H9 (cell line): ENCODE measurements at regions not wholly inside any gene's neighbourhood (a gene's known extent, or its start where the extent isn't known, plus 50 kb on each side); places are given as distances from the start of the nearest gene placed in this dataset.

Experiments used
- DNase-seq: peaks from one replicate; pipeline ENCODE4 v3.0.0-alpha.2; 2017
- H2AFZ ChIP-seq: one replicate; pipeline ENCODE4 v1.6.1; 2013; ENCODE audit warnings: mild to moderate bottlenecking, low read length, control low read depth, moderate library complexity
- H2AK5ac ChIP-seq: 2 replicates; pipeline ENCODE4 v1.6.1; 2013; ENCODE audit warnings: low read length, control low read depth, mixed read lengths; ENCODE audit not compliant: insufficient read length
- H2BK120ac ChIP-seq: one replicate; pipeline ENCODE4 v1.6.1; 2013; ENCODE audit warnings: low read depth, mild to moderate bottlenecking, low read length, control low read depth, inconsistent platforms; ENCODE audit not compliant: poor library complexity, severe bottlenecking
- H2BK12ac ChIP-seq: 2 replicates; pipeline ENCODE4 v1.6.1; 2013; ENCODE audit warnings: low read length, control low read depth, mixed read lengths, low read depth; ENCODE audit not compliant: insufficient read length
- H2BK15ac ChIP-seq: 2 replicates; pipeline ENCODE4 v1.6.1; 2013; ENCODE audit warnings: low read depth, low read length, control low read depth
- H2BK20ac ChIP-seq: one replicate; pipeline ENCODE4 v1.6.1; 2013; ENCODE audit warnings: low read depth, mild to moderate bottlenecking, low read length, control low read depth, inconsistent platforms; ENCODE audit not compliant: poor library complexity, severe bottlenecking
- H2BK5ac ChIP-seq: 2 replicates; pipeline ENCODE4 v1.6.1; 2013; ENCODE audit warnings: low read length, control low read depth, mixed read lengths; ENCODE audit not compliant: insufficient read length
- H3K14ac ChIP-seq: 2 replicates; pipeline ENCODE4 v1.6.1; 2013; ENCODE audit warnings: low read length, control low read depth; ENCODE audit not compliant: insufficient read depth
- H3K18ac ChIP-seq: 2 replicates; pipeline ENCODE4 v1.6.1; 2013; ENCODE audit warnings: low read depth, mild to moderate bottlenecking, mixed read lengths, low read length, control low read depth; ENCODE audit not compliant: insufficient read length
- H3K23ac ChIP-seq: 2 replicates; pipeline ENCODE4 v1.6.1; 2013; ENCODE audit warnings: low read length, control low read depth, mixed read lengths, low read depth; ENCODE audit not compliant: insufficient read length
- H3K23me2 ChIP-seq: 2 replicates; pipeline ENCODE4 v1.6.1; 2013; ENCODE audit warnings: low read depth, mild to moderate bottlenecking, mixed read lengths, low read length, control low read depth; ENCODE audit not compliant: insufficient read length, poor library complexity, severe bottlenecking
- H3K27ac ChIP-seq: 2 replicates; pipeline ENCODE4 v1.5.1; 2013; ENCODE audit warnings: low read length, control low read depth, mixed read lengths, low read depth; ENCODE audit not compliant: insufficient read length
- H3K27me3 ChIP-seq: 2 replicates; pipeline ENCODE4 v1.6.1; 2013; ENCODE audit warnings: low read length, control low read depth, inconsistent platforms; ENCODE audit not compliant: insufficient read depth
- H3K4ac ChIP-seq: 2 replicates; pipeline ENCODE4 v1.6.1; 2013; ENCODE audit warnings: low read depth, mild to moderate bottlenecking, control low read depth, inconsistent platforms, low read length, moderate library complexity
- H3K4me1 ChIP-seq: 2 replicates; pipeline ENCODE4 v1.6.1; 2013; ENCODE audit warnings: low read length, control low read depth, inconsistent platforms; ENCODE audit not compliant: insufficient read depth
- H3K4me2 ChIP-seq: 2 replicates; pipeline ENCODE4 v1.6.1; 2013; ENCODE audit warnings: low read length, control low read depth, mixed read lengths; ENCODE audit not compliant: insufficient read length, insufficient read depth
- H3K56ac ChIP-seq: 2 replicates; pipeline ENCODE4 v1.6.1; 2013; ENCODE audit warnings: low read depth, mild to moderate bottlenecking, mixed read lengths, low read length, control low read depth; ENCODE audit not compliant: insufficient read length
- H3K79me1 ChIP-seq: 2 replicates; pipeline ENCODE4 v1.6.1; 2013; ENCODE audit warnings: low read depth, mild to moderate bottlenecking, moderate library complexity, low read length, control low read depth, inconsistent platforms; ENCODE audit not compliant: insufficient read depth, poor library complexity, severe bottlenecking
- H3K79me2 ChIP-seq: 2 replicates; pipeline ENCODE4 v1.6.1; 2013; ENCODE audit warnings: low read length, control low read depth, inconsistent platforms; ENCODE audit not compliant: insufficient read depth
- H3K9ac ChIP-seq: 2 replicates; pipeline ENCODE4 v1.6.1; 2013; ENCODE audit warnings: low read length, control low read depth, mixed read lengths; ENCODE audit not compliant: insufficient read length; ENCODE audit errors: extremely low read depth
- H3K9me3 ChIP-seq: one replicate; pipeline ENCODE4 v1.6.1; 2013; ENCODE audit warnings: low read depth, low read length, inconsistent platforms; ENCODE audit not compliant: control insufficient read depth
- H3T11ph ChIP-seq: one replicate; pipeline ENCODE4 v1.6.1; 2013; ENCODE audit warnings: mild to moderate bottlenecking, low read length, control low read depth, inconsistent platforms
- H4K20me1 ChIP-seq: one replicate; pipeline ENCODE4 v1.6.1; 2013; ENCODE audit not compliant: control insufficient read depth, insufficient read length, insufficient read depth
- H4K5ac ChIP-seq: 2 replicates; pipeline ENCODE4 v1.6.1; 2013; ENCODE audit warnings: low read depth, mild to moderate bottlenecking, mixed read lengths, low read length, control low read depth; ENCODE audit not compliant: insufficient read length
- H4K8ac ChIP-seq: replicated peaks from 2 replicates; pipeline ENCODE4 v1.6.1; 2013; ENCODE audit warnings: low read length, control low read depth, mixed read lengths, low read depth; ENCODE audit not compliant: insufficient read length
- H4K91ac ChIP-seq: 2 replicates; pipeline ENCODE4 v1.6.1; 2013; ENCODE audit warnings: low read depth, mild to moderate bottlenecking, moderate library complexity, mixed read lengths, low read length, control low read depth; ENCODE audit not compliant: insufficient read length
- H3K27ac Mint-ChIP-seq, 3 experiments: 2 replicates in 2 of 3; 3 replicates in 1 of 3; pipeline ENCODE4 v1.8.0; 2020 to 2021; ENCODE audit warnings: mixed read lengths in 3 of 3, mild to moderate bottlenecking in 1 of 3, moderate library complexity in 1 of 3
- H3K27me3 Mint-ChIP-seq: 2 replicates; pipeline ENCODE4 v1.8.0; 2021; ENCODE audit warnings: low read depth, mild to moderate bottlenecking, moderate library complexity, mixed read lengths
- H3K36me3 Mint-ChIP-seq, 3 experiments: 2 replicates in 2 of 3; 3 replicates in 1 of 3; pipeline ENCODE4 v1.8.0; 2020 to 2021; ENCODE audit warnings: low read depth in 3 of 3, mixed read lengths in 3 of 3; ENCODE audit not compliant: insufficient read depth in 1 of 3
- H3K4me1 Mint-ChIP-seq, 2 experiments: 2 replicates each; pipeline ENCODE4 v1.8.0; 2020; ENCODE audit warnings: mixed read lengths in 2 of 2
- H3K4me3 Mint-ChIP-seq, 2 experiments: 2 replicates in 1 of 2; 3 replicates in 1 of 2; pipeline ENCODE4 v1.8.0; 2020 to 2021; ENCODE audit warnings: mild to moderate bottlenecking in 2 of 2, mixed read lengths in 2 of 2, moderate library complexity in 1 of 2
- H3K9me3 Mint-ChIP-seq, 2 experiments: 2 replicates in 1 of 2; 3 replicates in 1 of 2; pipeline ENCODE4 v1.8.0; 2020; ENCODE audit warnings: mild to moderate bottlenecking in 2 of 2, mixed read lengths in 2 of 2, moderate library complexity in 1 of 2
- CTCF ChIP-seq: fragments of 200-600 bp; sonication (generic); conservative IDR thresholded peaks from 3 replicates; pipeline ENCODE4 v1.8.0; 2021; ENCODE audit warnings: antibody characterized with exemption, mild to moderate bottlenecking
- WGBS: extraction: QIAGEN DNeasy Blood & Tissue Kit; methylation state at CpG from one replicate; pipeline ENCODE4 v1.1.7; 2013; ENCODE audit warnings: missing lambda C conversion rate, low lambda C conversion rate, mixed read lengths; ENCODE audit not compliant: insufficient read length; ENCODE audit errors: extremely low coverage; 5-methylcytosine and 5-hydroxymethylcytosine counted together

GRCh38 chr16:52103791-52104190, 443.2 kb downstream of the TOX3 start:
- Histone ChIP-seq H3K9me3 (no peaks in the 10 kb centered on the region), H4K91ac (no peak overlapping the region), H3K4ac (no peak overlapping the region), H4K8ac (no peak overlapping the region), H3K18ac (no peak overlapping the region), H3K23me2 (no peaks in the 10 kb centered on the region), H2BK5ac (no peak overlapping the region), H3K56ac (no peak overlapping the region), H3K23ac (no peak overlapping the region), H3T11ph (no peak overlapping the region), H2BK120ac (no peak overlapping the region), H3K79me2 (no peaks in the 10 kb centered on the region), H2AK5ac (no peak overlapping the region), H3K4me2 (no peak overlapping the region), H3K27ac (no peak overlapping the region), H2AFZ (no peak overlapping the region), H4K5ac (no peak overlapping the region), H3K4me1 (no peaks in the 10 kb centered on the region), H3K27me3 (no peaks in the 10 kb centered on the region), H3K14ac (no peak overlapping the region), H3K79me1 (no peaks in the 10 kb centered on the region), H2BK12ac (no peak overlapping the region), H4K20me1 (no peaks in the 10 kb centered on the region), H2BK15ac (no peak overlapping the region), H3K9ac (no peak overlapping the region), H2BK20ac (no peak overlapping the region)
- TF ChIP-seq CTCF: no peak
- no peaks in the 10 kb centered on the region for H3K36me3 Mint-ChIP-seq
- peaks cover 0 to 3% of the 10 kb centered on the region in 2 experiments; a peak in 1 of 4 replicates for H3K4me1 Mint-ChIP-seq
- WGBS: no CpG with 5 or more reads among the region's 1 CpG
- H3K27ac Mint-ChIP-seq: no peak overlapping the region
- no peaks in the 10 kb centered on the region for H3K9me3 Mint-ChIP-seq
- no peaks in the 10 kb centered on the region for H3K27me3 Mint-ChIP-seq
- no peak for DNase-seq
- no peak overlapping the region for H3K4me3 Mint-ChIP-seq
